GM23338 (cell line): ENCODE measurements at regions not wholly inside any gene's neighbourhood (a gene's known extent, or its start where the extent isn't known, plus 50 kb on each side); places are given as distances from the start of the nearest gene placed in this dataset.

Experiments
- ATAC-seq: fragments of 200-7000 bp; cut with Tn5 transposase; 3 replicates; pipeline ENCODE4 v1.9.1; 2020
- DNase-seq: peaks from one replicate; pipeline ENCODE4 v3.0.0-alpha.2; 2015; ENCODE audit warnings: low spot score
- H2AFZ ChIP-seq: fragments of 200-600 bp; sonication (generic); 2 replicates; pipeline ENCODE4 v1.8.0; 2016; ENCODE audit warnings: antibody characterized with exemption, mild to moderate bottlenecking, moderate library complexity
- H3F3A ChIP-seq: fragments of 200-600 bp; sonication (generic); replicated peaks from 2 replicates; pipeline ENCODE4 v1.8.0; 2017; ENCODE audit warnings: antibody characterized with exemption, mixed run types, low read depth
- H3K27ac ChIP-seq: fragments of 200-600 bp; sonication (generic); 2 replicates; pipeline ENCODE4 v1.6.1; 2016; ENCODE audit warnings: low read depth
- H3K27me3 ChIP-seq: fragments of 200-600 bp; sonication (generic); 2 replicates; pipeline ENCODE4 v1.8.0; 2016; ENCODE audit warnings: mild to moderate bottlenecking, mixed run types, moderate library complexity; ENCODE audit not compliant: insufficient read depth
- H3K36me3 ChIP-seq: fragments of 200-600 bp; sonication (generic); 2 replicates; pipeline ENCODE4 v1.8.0; 2016; ENCODE audit warnings: mild to moderate bottlenecking; ENCODE audit not compliant: insufficient read depth
- H3K4me1 ChIP-seq: fragments of 200-600 bp; sonication (generic); 2 replicates; pipeline ENCODE4 v1.8.0; 2016; ENCODE audit warnings: mild to moderate bottlenecking, moderate library complexity; ENCODE audit not compliant: insufficient read depth
- H3K4me2 ChIP-seq: fragments of 200-600 bp; sonication (generic); 2 replicates; pipeline ENCODE4 v1.7.1; 2017; ENCODE audit warnings: mixed run types
- H3K4me3 ChIP-seq: fragments of 200-600 bp; sonication (generic); 2 replicates; pipeline ENCODE4 v1.6.1; 2016; ENCODE audit warnings: mixed run types
- H3K79me2 ChIP-seq: fragments of 200-600 bp; sonication (generic); replicated peaks from 2 replicates; pipeline ENCODE4 v1.8.0; 2017; ENCODE audit warnings: mild to moderate bottlenecking; ENCODE audit not compliant: insufficient read depth
- H3K9me2 ChIP-seq: fragments of 200-600 bp; sonication (generic); 2 replicates; pipeline ENCODE4 v1.8.0; 2017; ENCODE audit not compliant: insufficient read depth
- H4K20me1 ChIP-seq: fragments of 200-600 bp; sonication (generic); replicated peaks from 2 replicates; pipeline ENCODE4 v1.8.0; 2017; ENCODE audit warnings: mild to moderate bottlenecking; ENCODE audit not compliant: insufficient read depth
- H3K27ac Mint-ChIP-seq: 2 replicates; pipeline ENCODE4 v1.8.0; 2020; ENCODE audit warnings: inconsistent platforms, mild to moderate bottlenecking, moderate library complexity, mixed read lengths
- H3K27me3 Mint-ChIP-seq: 3 replicates; pipeline ENCODE4 v1.8.0; 2022; ENCODE audit warnings: low read depth, mild to moderate bottlenecking, moderate library complexity, mixed read lengths, inconsistent platforms; ENCODE audit not compliant: insufficient read depth, poor library complexity
- H3K36me3 Mint-ChIP-seq: 3 replicates; pipeline ENCODE4 v1.8.0; 2021; ENCODE audit warnings: low read depth, mild to moderate bottlenecking, inconsistent platforms, moderate library complexity, mixed read lengths
- H3K4me1 Mint-ChIP-seq: 3 replicates; pipeline ENCODE4 v1.8.0; 2020; ENCODE audit warnings: mild to moderate bottlenecking, inconsistent platforms, mixed read lengths
- H3K4me3 Mint-ChIP-seq: 3 replicates; pipeline ENCODE4 v1.8.0; 2021; ENCODE audit warnings: moderate library complexity, mild to moderate bottlenecking, inconsistent platforms, mixed read lengths
- H3K9me3 Mint-ChIP-seq: 3 replicates; pipeline ENCODE4 v1.8.0; 2020; ENCODE audit warnings: moderate library complexity, mild to moderate bottlenecking, inconsistent platforms, mixed read lengths
- CREB1 ChIP-seq: fragments of 250-450 bp; sonication (Bioruptor Pico); IDR thresholded peaks from 2 replicates; pipeline ENCODE4 v1.5.0; 2020; ENCODE audit warnings: low read depth, mild to moderate bottlenecking, moderate library complexity
- CTCF ChIP-seq, 2 experiments: fragments of 200-600 bp in 1 of 2; sonication (generic) in 1 of 2; conservative IDR thresholded peaks; 2 replicates each; pipeline versions ENCODE4 v1.5.1 to v1.6.1; 2016 to 2017; ENCODE audit warnings: antibody characterized with exemption in 2 of 2, low read depth in 2 of 2, mild to moderate bottlenecking in 2 of 2, moderate library complexity in 1 of 2
- EZH2phosphoT487 ChIP-seq: fragments of 200-600 bp; sonication (generic); IDR thresholded peaks from one replicate; pipeline ENCODE4 v1.8.1; 2018; ENCODE audit warnings: antibody characterized with exemption; ENCODE audit not compliant: unreplicated experiment
- NANOG ChIP-seq: IDR thresholded peaks from 2 replicates; pipeline ENCODE4 v1.6.1; 2016; ENCODE audit warnings: antibody characterized with exemption, borderline replicate concordance
- POLR2AphosphoS5 ChIP-seq: IDR thresholded peaks from 2 replicates; pipeline ENCODE4 v1.6.1; 2016; ENCODE audit warnings: antibody characterized with exemption, low read depth
- REST ChIP-seq: IDR thresholded peaks from one replicate; pipeline ENCODE4 v1.6.1; 2018; ENCODE audit warnings: antibody characterized with exemption; ENCODE audit not compliant: unreplicated experiment
- ZNF114 ChIP-seq: fragments of 250-450 bp; sonication (Bioruptor Pico); IDR thresholded peaks from 2 replicates; pipeline ENCODE4 v1.5.0; 2020; ENCODE audit warnings: mild to moderate bottlenecking, moderate library complexity
- ZNF331 ChIP-seq: fragments of 250-450 bp; sonication (Bioruptor Pico); IDR thresholded peaks from 2 replicates; pipeline ENCODE4 v1.5.0; 2020; ENCODE audit warnings: low read depth, mild to moderate bottlenecking, moderate library complexity

- Mint-ChIP-seq H3K27me3 (no peaks in the 10 kb centered on the region), H3K4me1 (no peaks in the 10 kb centered on the region), H3K4me3 (no peak overlapping the region), H3K27ac (no peak overlapping the region), H3K9me3 (no peaks in the 10 kb centered on the region), H3K36me3 (no peaks in the 10 kb centered on the region)
- Histone ChIP-seq H3K4me2 (no peak overlapping the region), H3K4me1 (no peaks in the 10 kb centered on the region), H3K27ac (no peak overlapping the region), H3K27me3 (no peaks in the 10 kb centered on the region), H3F3A (no peaks in the 10 kb centered on the region), H3K36me3 (no peaks in the 10 kb centered on the region), H3K4me3 (no peak overlapping the region), H3K79me2 (no peaks in the 10 kb centered on the region), H3K9me2 (0 out of 2 replicates have a peak, but pooled peaks cover 2% of the 10 kb centered on the region), H2AFZ (no peak overlapping the region), H4K20me1 (no peaks in the 10 kb centered on the region)
- TF ChIP-seq CTCF (conservative IDR thresholded peaks at IDR 0.05; ENCODE audit: low read depth in 2 of 2) (peak; percentile 85 to 99), POLR2AphosphoS5 (no peak), REST (no peak), NANOG (no peak), EZH2phosphoT487 (no peak), CREB1 (CRISPR knock-in tag) (no peak)
- DNase-seq (peak; percentile 86), ATAC-seq (peak; percentile 98)
Observed at GRCh38 chr12:63276537-63277365, 125.8 kb upstream of the AVPR1A start.

GRCh38 chr12:63266988-63267387, 116.0 kb upstream of the AVPR1A start:
- no peak overlapping the region for H3K4me3 ChIP-seq
- Mint-ChIP-seq H3K9me3 (peaks cover 20% of the 10 kb centered on the region), H3K27ac (no peak overlapping the region), H3K4me3 (no peak overlapping the region), H3K36me3 (0 out of 3 replicates have a peak, but pooled peaks cover 2% of the 10 kb centered on the region), H3K4me1 (no peaks in the 10 kb centered on the region), H3K27me3 (no peaks in the 10 kb centered on the region)
- ATAC-seq (no peak), DNase-seq (no peak)
- no peaks in the 10 kb centered on the region for H3K27me3 ChIP-seq
- H3K4me1 ChIP-seq, result no peaks in the 10 kb centered on the region
- no peaks in the 10 kb centered on the region for H4K20me1 ChIP-seq
- H3K79me2 ChIP-seq, result no peaks in the 10 kb centered on the region
- 0 out of 2 replicates have a peak, but pooled peaks cover 2% of the 10 kb centered on the region for H3K9me2 ChIP-seq
- no peak overlapping the region for H3K27ac ChIP-seq
- no peaks in the 10 kb centered on the region for H3K36me3 ChIP-seq
- no peak overlapping the region for H2AFZ ChIP-seq
- TF ChIP-seq ZNF331 (no peak), EZH2phosphoT487 (no peak), ZNF114 (CRISPR knock-in tag) (no peak)
- H3K4me2 ChIP-seq, result no peak overlapping the region
- no peaks in the 10 kb centered on the region for H3F3A ChIP-seq
